ENCODE measurements at regions not wholly inside any gene's neighbourhood (a gene's known extent, or its start where the extent isn't known, plus 50 kb on each side); places are given as distances from the start of the nearest gene placed in this dataset.
"Not testable (repeated sequence)": the region's sequence is repeated elsewhere in the genome, so short reads cannot be mapped to it uniquely, and the experiment has no call there.

GRCh38 chr6:140193269-140193668 lies 818.8 kb upstream of the CITED2 start:
- no peak for DNase-seq

- DNase-seq: no peak
Measured at GRCh38 chr6:140192018-140192417, 817.6 kb upstream of the CITED2 start.

- not testable (repeated sequence) for DNase-seq
Measured at GRCh38 chr6:140189263-140189662, 814.8 kb upstream of the CITED2 start.

GRCh38 chr6:140185991-140186390 lies 811.5 kb upstream of the CITED2 start:
- DNase-seq: no peak

- DNase-seq: no peak
Measured at GRCh38 chr6:140183881-140184280, 809.4 kb upstream of the CITED2 start.

- no peak for DNase-seq
Measured at GRCh38 chr6:140182821-140183220, 808.4 kb upstream of the CITED2 start.

GRCh38 chr6:140181876-140182275 lies 807.4 kb upstream of the CITED2 start:
- DNase-seq: no peak

- no peak for DNase-seq
Measured at GRCh38 chr6:140180306-140180705, 805.9 kb upstream of the CITED2 start.

GRCh38 chr6:140178935-140179334 lies 804.5 kb upstream of the CITED2 start:
- DNase-seq: no peak

GRCh38 chr6:140178520-140178919 lies 804.1 kb upstream of the CITED2 start:
- no peak for DNase-seq

GRCh38 chr6:140176306-140176705 lies 801.9 kb upstream of the CITED2 start:
- DNase-seq: no peak

- no peak for DNase-seq
Measured at GRCh38 chr6:140175486-140175885, 801.0 kb upstream of the CITED2 start.

- DNase-seq: no peak
Measured at GRCh38 chr6:140174524-140174923, 800.1 kb upstream of the CITED2 start.

- DNase-seq: no peak
Measured at GRCh38 chr6:140168365-140168764, 793.9 kb upstream of the CITED2 start.

- DNase-seq: no peak
Measured at GRCh38 chr6:140160909-140161308, 786.5 kb upstream of the CITED2 start.

- DNase-seq: no peak
Measured at GRCh38 chr6:140160494-140160893, 786.0 kb upstream of the CITED2 start.

- DNase-seq: no peak
Measured at GRCh38 chr6:140156131-140156530, 781.7 kb upstream of the CITED2 start.

GRCh38 chr6:140155451-140156126 lies 781.1 kb upstream of the CITED2 start:
- DNase-seq: no peak

- no peak for DNase-seq
Measured at GRCh38 chr6:140153703-140154102, 779.3 kb upstream of the CITED2 start.

- DNase-seq: not testable (repeated sequence)
Measured at GRCh38 chr6:140147825-140148814, 773.7 kb upstream of the CITED2 start.

- DNase-seq: no peak
Measured at GRCh38 chr6:140140891-140141290, 766.4 kb upstream of the CITED2 start.

GRCh38 chr6:140138311-140139010 lies 764.0 kb upstream of the CITED2 start:
- no peak for DNase-seq

- DNase-seq: no peak
Measured at GRCh38 chr6:140134224-140134623, 759.8 kb upstream of the CITED2 start.

Data from stimulated activated CD4-positive, alpha-beta T cell treated with anti-CD3 and anti-CD28 coated beads, Interleukin-15, amount 100 ng/mL, for 24 hours (primary cell).